ENCODE measurements at regions not wholly inside any gene's neighbourhood (a gene's known extent, or its start where the extent isn't known, plus 50 kb on each side); places are given as distances from the start of the nearest gene placed in this dataset.

DNA sequence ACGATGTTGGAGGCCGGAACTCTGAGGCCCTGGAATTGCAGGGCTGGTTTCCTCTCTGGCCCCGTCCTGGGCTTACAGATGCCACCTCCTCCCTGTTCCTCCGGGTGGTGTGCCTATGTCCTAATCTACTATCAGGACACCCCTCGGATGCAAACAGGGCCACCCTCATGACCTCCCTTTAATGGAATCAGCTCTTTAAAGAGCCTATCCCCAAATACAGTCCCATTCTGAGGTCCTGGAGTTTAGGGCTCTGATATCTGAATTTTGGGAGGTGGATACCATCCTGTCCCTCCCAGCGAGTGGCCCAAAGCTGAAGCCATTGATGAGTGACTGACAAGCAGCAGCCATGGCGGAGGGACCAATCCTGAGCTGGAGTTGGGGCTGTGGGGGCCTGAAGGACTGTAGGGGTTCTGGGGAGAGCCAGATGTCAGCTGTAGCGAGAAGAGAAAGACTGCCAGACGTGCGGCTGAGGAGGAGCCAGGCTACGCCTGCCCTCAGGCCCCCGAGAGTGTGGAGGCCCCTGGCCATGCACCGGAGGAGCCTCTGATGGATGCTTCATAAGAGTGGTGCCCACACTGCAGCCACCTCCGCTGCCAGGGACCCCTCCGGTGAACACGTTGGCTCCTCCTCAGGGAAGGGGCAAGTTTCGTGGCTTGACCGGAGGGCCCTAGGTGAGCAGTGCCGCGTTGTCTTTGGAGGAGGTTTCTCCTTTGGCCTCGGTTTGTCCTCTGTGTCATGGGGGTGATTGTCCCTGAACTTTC lies 100.2 kb downstream of the KIF26A start:
- Histone ChIP-seq H3K4me3 (no peak overlapping the region), H3K27ac (no peak overlapping the region), H3K4me1 (replicated peaks) (no peaks in the 10 kb centered on the region), H3K36me3 (no peaks in the 10 kb centered on the region), H3K27me3 (replicated peaks; ENCODE audit: insufficient read depth) (peaks cover 4% of the 10 kb centered on the region), H3K9me3 (no peaks in the 10 kb centered on the region)
- no peak for DNase-seq (ENCODE audit: low spot score)
- 83% methylated on average over 21 of the region's 21 CpGs for WGBS
- intact Hi-C loops (cut with DNase I): no loop called here
- no peak for TF ChIP-seq CTCF (IDR thresholded peaks at IDR 0.05)
- TF ChIP-seq POLR2A (IDR thresholded peaks at IDR 0.05): no peak
- TF ChIP-seq POLR2AphosphoS5 (IDR thresholded peaks at IDR 0.05): no peak

DNA sequence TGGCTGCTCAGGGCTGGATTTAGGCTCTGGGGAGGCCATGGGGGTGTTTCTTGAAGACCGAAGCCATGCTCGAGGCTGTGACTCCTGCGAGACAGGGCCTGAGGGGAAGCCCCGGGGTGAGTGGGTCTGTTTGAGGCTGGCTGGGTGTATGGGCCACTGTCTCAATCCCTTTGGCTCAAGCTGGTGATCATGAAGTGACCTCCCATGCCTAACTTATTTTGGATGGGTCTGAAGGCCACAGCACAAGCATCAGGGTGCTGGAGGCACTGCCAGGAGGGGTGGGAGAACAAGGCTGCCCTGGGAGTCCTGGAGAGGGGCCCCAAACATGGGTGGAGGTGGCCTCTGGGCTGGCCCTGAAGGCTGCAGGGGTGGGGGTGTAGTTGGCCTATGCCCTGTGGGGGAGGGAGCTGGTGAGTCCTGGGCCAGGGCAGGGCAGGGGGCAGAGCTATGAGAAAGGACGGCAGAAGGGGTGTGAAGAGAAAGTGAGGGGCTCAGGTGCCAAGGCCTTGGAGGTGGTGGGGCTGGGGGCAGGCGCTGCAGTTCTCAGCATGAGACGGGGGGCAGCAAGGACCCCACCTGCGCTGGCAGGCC lies 100.9 kb downstream of the KIF26A start:
- 64% methylated on average over 7 of the region's 8 CpGs for WGBS
- Histone ChIP-seq H3K27ac (no peak overlapping the region), H3K4me1 (replicated peaks) (no peaks in the 10 kb centered on the region), H3K9me3 (no peaks in the 10 kb centered on the region), H3K36me3 (no peaks in the 10 kb centered on the region), H3K4me3 (no peak overlapping the region), H3K27me3 (replicated peaks; ENCODE audit: insufficient read depth) (peaks cover 4% of the 10 kb centered on the region)
- intact Hi-C loops (cut with DNase I): no loop called here
- no peak for DNase-seq (ENCODE audit: low spot score)
- TF ChIP-seq POLR2A (IDR thresholded peaks at IDR 0.05) (no peak), CTCF (IDR thresholded peaks at IDR 0.05) (no peak), POLR2AphosphoS5 (IDR thresholded peaks at IDR 0.05) (no peak)

DNA sequence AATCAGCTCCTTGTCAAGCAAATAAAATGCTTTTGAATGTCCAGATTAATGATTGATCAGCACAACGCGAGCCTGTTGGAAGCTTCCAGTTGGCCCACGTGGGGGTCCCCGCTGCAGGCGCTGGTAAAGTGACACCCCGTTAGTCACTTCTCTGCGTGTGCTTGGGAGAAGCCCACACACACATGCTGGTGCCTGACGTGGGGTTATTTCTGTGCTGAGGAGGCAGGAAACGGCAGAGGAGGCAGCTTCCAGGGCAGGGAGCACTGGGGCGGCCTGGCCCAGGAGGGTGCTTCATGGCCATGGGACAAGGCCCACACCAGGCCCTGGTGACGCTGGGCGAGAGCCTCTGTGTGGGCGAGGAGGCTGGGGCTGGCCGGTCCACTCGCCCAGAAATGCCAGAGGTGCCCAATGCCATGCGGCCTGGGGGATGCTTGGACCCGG lies 101.5 kb downstream of the KIF26A start:
- intact Hi-C loops (cut with DNase I): no loop called here
- no peak overlapping the region for H3K4me3 ChIP-seq
- no peaks in the 10 kb centered on the region for H3K36me3 ChIP-seq
- H3K4me1 ChIP-seq (replicated peaks): no peaks in the 10 kb centered on the region
- H3K27me3 ChIP-seq (replicated peaks; ENCODE audit: insufficient read depth): peaks cover 4% of the 10 kb centered on the region
- H3K27ac ChIP-seq: no peak overlapping the region
- 51% methylated on average over 17 of the region's 17 CpGs for WGBS
- no peak for DNase-seq (ENCODE audit: low spot score)
- H3K9me3 ChIP-seq: no peaks in the 10 kb centered on the region
- TF ChIP-seq POLR2AphosphoS5 (IDR thresholded peaks at IDR 0.05) (no peak), CTCF (IDR thresholded peaks at IDR 0.05) (no peak), POLR2A (IDR thresholded peaks at IDR 0.05) (no peak)

DNA sequence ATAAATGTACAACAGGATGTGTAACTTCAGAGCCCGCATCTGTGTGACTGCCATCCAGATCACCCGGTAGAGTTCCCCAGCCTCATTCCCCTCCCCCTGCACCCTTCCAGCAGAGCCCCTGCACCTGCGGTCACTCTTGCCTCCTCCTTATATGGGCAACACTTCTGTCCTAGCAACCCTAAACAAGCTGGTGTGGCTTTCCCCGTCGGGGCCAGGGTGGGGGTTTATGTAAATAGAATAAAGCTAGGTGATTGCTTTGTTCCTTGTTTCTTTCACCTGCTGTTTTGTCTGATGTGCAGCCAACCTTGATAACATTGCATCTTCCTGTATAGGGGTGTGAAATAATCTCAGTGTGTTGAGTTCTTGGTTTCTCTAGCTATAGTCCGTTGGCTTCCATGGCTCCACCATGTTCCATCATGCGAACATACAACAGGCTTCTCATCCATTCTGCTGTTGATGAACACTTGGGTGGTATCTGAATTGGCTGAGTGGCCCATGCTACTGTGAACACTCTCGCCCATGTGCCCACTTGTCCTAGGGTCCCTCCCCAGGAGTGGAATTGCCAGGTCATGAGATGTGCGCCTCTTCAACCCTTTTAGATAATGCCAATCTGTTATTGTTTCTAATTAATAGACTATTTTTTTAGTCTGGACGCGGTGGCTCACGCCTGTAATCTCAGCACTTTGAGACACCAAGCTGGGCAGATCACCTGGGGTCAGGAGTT lies 102.2 kb downstream of the KIF26A start:
- H3K27me3 ChIP-seq (replicated peaks; ENCODE audit: insufficient read depth): peaks cover 4% of the 10 kb centered on the region
- no peaks in the 10 kb centered on the region for H3K9me3 ChIP-seq
- no peak overlapping the region for H3K27ac ChIP-seq
- TF ChIP-seq POLR2A (IDR thresholded peaks at IDR 0.05) (no peak), CTCF (IDR thresholded peaks at IDR 0.05) (no peak), POLR2AphosphoS5 (IDR thresholded peaks at IDR 0.05) (no peak)
- DNase-seq (ENCODE audit: low spot score): no peak
- H3K4me3 ChIP-seq: no peak overlapping the region
- intact Hi-C loops (cut with DNase I): no loop called here
- no peaks in the 10 kb centered on the region for H3K36me3 ChIP-seq
- H3K4me1 ChIP-seq (replicated peaks): no peaks in the 10 kb centered on the region
- 64% methylated on average over 12 of the region's 12 CpGs for WGBS
